GM19023 (cell line): ENCODE measurements at regions not wholly inside any gene's neighbourhood (a gene's known extent, or its start where the extent isn't known, plus 50 kb on each side); places are given as distances from the start of the nearest gene placed in this dataset.

Experiments
- ATAC-seq: cut with Tn5 transposase; IDR thresholded peaks from one replicate; pipeline ENCODE4 v1.9.1; 2021; ENCODE audit warnings: mild to moderate bottlenecking, moderate library complexity; ENCODE audit not compliant: unreplicated experiment

GRCh38 chr3:22451501-22451900 lies 700.5 kb upstream of the ZNF385D start:
- ATAC-seq: no peak

GRCh38 chr3:22453906-22454535 lies 703.0 kb upstream of the ZNF385D start:
- ATAC-seq: no peak

- no peak for ATAC-seq
Observed at GRCh38 chr3:22469995-22470394, 719.0 kb upstream of the ZNF385D start.

- no peak for ATAC-seq
Observed at GRCh38 chr3:22471557-22471956, 720.5 kb upstream of the ZNF385D start.

GRCh38 chr3:22474706-22475445 lies 723.9 kb upstream of the ZNF385D start:
- no peak for ATAC-seq

- no peak for ATAC-seq
Observed at GRCh38 chr3:22475665-22476240, 724.7 kb upstream of the ZNF385D start.

- no peak for ATAC-seq
Observed at GRCh38 chr3:22476976-22477375, 726.0 kb upstream of the ZNF385D start.

- ATAC-seq: no peak
Observed at GRCh38 chr3:22485954-22486353, 717.2 kb upstream of the UBE2E2 start.

- ATAC-seq: no peak
Observed at GRCh38 chr3:22490747-22491146, 712.4 kb upstream of the UBE2E2 start.

- ATAC-seq: no peak
Observed at GRCh38 chr3:22491344-22491743, 711.8 kb upstream of the UBE2E2 start.

GRCh38 chr3:22492342-22492741 lies 710.8 kb upstream of the UBE2E2 start:
- no peak for ATAC-seq

- no peak for ATAC-seq
Observed at GRCh38 chr3:22495241-22495640, 707.9 kb upstream of the UBE2E2 start.

- ATAC-seq: no peak
Observed at GRCh38 chr3:22495791-22496190, 707.3 kb upstream of the UBE2E2 start.

- no peak for ATAC-seq
Observed at GRCh38 chr3:22496641-22497040, 706.5 kb upstream of the UBE2E2 start.

GRCh38 chr3:22506871-22507270 lies 696.3 kb upstream of the UBE2E2 start:
- no peak for ATAC-seq

GRCh38 chr3:22507709-22508108 lies 695.4 kb upstream of the UBE2E2 start:
- ATAC-seq: no peak

- ATAC-seq: no peak
Observed at GRCh38 chr3:22523925-22524324, 679.2 kb upstream of the UBE2E2 start.

- ATAC-seq: no peak
Observed at GRCh38 chr3:22526266-22526837, 676.8 kb upstream of the UBE2E2 start.

GRCh38 chr3:22536541-22536940 lies 666.6 kb upstream of the UBE2E2 start:
- no peak for ATAC-seq

GRCh38 chr3:22537560-22537959 lies 665.6 kb upstream of the UBE2E2 start:
- ATAC-seq: no peak

GRCh38 chr3:22542311-22542710 lies 660.8 kb upstream of the UBE2E2 start:
- ATAC-seq: no peak
